CD14-positive monocyte (primary cell): ENCODE measurements at regions not wholly inside any gene's neighbourhood (a gene's known extent, or its start where the extent isn't known, plus 50 kb on each side); places are given as distances from the start of the nearest gene placed in this dataset.

ENCODE experiments used
- DNase-seq, 3 donors: peaks; one replicate each; pipeline ENCODE4 v3.0.0-alpha.2; 2011 to 2022
- H2AFZ ChIP-seq: 2 replicates; pipeline ENCODE4 v1.6.0; 2012; ENCODE audit warnings: mild to moderate bottlenecking, low read depth, low read length, inconsistent platforms; ENCODE audit not compliant: insufficient read depth, poor library complexity, severe bottlenecking
- H3K27ac ChIP-seq, 2 donors: 1 replicate in 1 of 2; 2 replicates in 1 of 2; pipeline ENCODE4 v1.5.1; 2012 to 2013; ENCODE audit warnings: low read length in 2 of 2, control low read depth in 1 of 2, inconsistent platforms in 1 of 2, low read depth in 1 of 2, mild to moderate bottlenecking in 1 of 2
- H3K27me3 ChIP-seq, 2 donors: one replicate each; pipeline versions ENCODE4 v1.6.0 to v1.6.1; 2011 to 2013; ENCODE audit warnings: low read length in 2 of 2; ENCODE audit not compliant: control insufficient read depth in 2 of 2, insufficient read depth in 2 of 2
- H3K36me3 ChIP-seq, 2 donors: replicated peaks in 1 of 2; 1 replicate in 1 of 2; 2 replicates in 1 of 2; pipeline versions ENCODE4 v1.5.1 to v1.6.1; 2012 to 2013; ENCODE audit warnings: low read length in 2 of 2, control low read depth in 1 of 2, inconsistent platforms in 1 of 2, mild to moderate bottlenecking in 1 of 2; ENCODE audit not compliant: insufficient read depth in 2 of 2, control insufficient read depth in 1 of 2
- H3K4me1 ChIP-seq, 2 donors: 1 replicate in 1 of 2; 2 replicates in 1 of 2; pipeline versions ENCODE4 v1.5.1 to v1.6.1; 2012 to 2013; ENCODE audit warnings: low read length in 2 of 2, control low read depth in 1 of 2, inconsistent platforms in 1 of 2, mild to moderate bottlenecking in 1 of 2, moderate library complexity in 1 of 2; ENCODE audit not compliant: insufficient read depth in 2 of 2, control insufficient read depth in 1 of 2
- H3K4me2 ChIP-seq: replicated peaks from 2 replicates; pipeline ENCODE3; 2012; ENCODE audit warnings: low read length, moderate library complexity, mild to moderate bottlenecking; ENCODE audit not compliant: poor library complexity, severe bottlenecking; ENCODE audit errors: extremely low read depth
- H3K4me3 ChIP-seq, 3 experiments: fragments of 200-600 bp in 1 of 3; sonication (generic) in 1 of 3; replicated peaks in 1 of 3; 1 replicate in 2 of 3; 2 replicates in 1 of 3; pipeline ENCODE4 v1.5.1; 2011 to 2013; ENCODE audit warnings: low read length in 3 of 3, mild to moderate bottlenecking in 3 of 3, control low read depth in 2 of 3, low read depth in 2 of 3, inconsistent platforms in 1 of 3, moderate library complexity in 1 of 3
- H3K79me2 ChIP-seq: 2 replicates; pipeline ENCODE4 v1.6.0; 2012; ENCODE audit warnings: mild to moderate bottlenecking, control low read depth, inconsistent platforms, low read length, moderate library complexity; ENCODE audit not compliant: insufficient read depth
- H3K9ac ChIP-seq: 2 replicates; pipeline ENCODE4 v1.6.0; 2017; ENCODE audit warnings: low read length, mild to moderate bottlenecking; ENCODE audit not compliant: insufficient read depth, poor library complexity, severe bottlenecking
- H3K9me3 ChIP-seq, 2 donors: replicated peaks in 1 of 2; 1 replicate in 1 of 2; 2 replicates in 1 of 2; pipeline versions ENCODE4 v1.5.1 to v1.6.1; 2012 to 2013; ENCODE audit warnings: low read length in 2 of 2, control low read depth in 1 of 2; ENCODE audit not compliant: control insufficient read depth in 1 of 2, insufficient read depth in 1 of 2
- H4K20me1 ChIP-seq: 2 replicates; pipeline ENCODE4 v1.6.0; 2012; ENCODE audit warnings: mild to moderate bottlenecking, low read length, control low read depth, moderate library complexity; ENCODE audit not compliant: insufficient read depth
- H3K27ac Mint-ChIP-seq, 7 donors: one replicate each; pipeline ENCODE4 v1.8.0; 2020; ENCODE audit warnings: mild to moderate bottlenecking in 7 of 7, mixed read lengths in 7 of 7, moderate library complexity in 6 of 7, inconsistent platforms in 2 of 7
- H3K27me3 Mint-ChIP-seq, 3 donors: one replicate each; pipeline ENCODE4 v1.8.0; 2021 to 2022; ENCODE audit warnings: low read depth in 3 of 3, mild to moderate bottlenecking in 3 of 3, mixed read lengths in 3 of 3, moderate library complexity in 3 of 3, inconsistent platforms in 1 of 3
- H3K36me3 Mint-ChIP-seq, 2 donors: one replicate each; pipeline ENCODE4 v1.8.0; 2020; ENCODE audit warnings: mixed read lengths in 2 of 2, inconsistent platforms in 1 of 2, mild to moderate bottlenecking in 1 of 2
- H3K4me1 Mint-ChIP-seq: one replicate; pipeline ENCODE4 v1.8.0; 2020; ENCODE audit warnings: mild to moderate bottlenecking, mixed read lengths
- H3K4me3 Mint-ChIP-seq, 2 donors: one replicate each; pipeline ENCODE4 v1.8.0; 2020; ENCODE audit warnings: mild to moderate bottlenecking in 2 of 2, mixed read lengths in 2 of 2, moderate library complexity in 1 of 2
- H3K9me3 Mint-ChIP-seq, 7 donors: one replicate each; pipeline ENCODE4 v1.8.0; 2020 to 2022; ENCODE audit warnings: mixed read lengths in 7 of 7, mild to moderate bottlenecking in 6 of 7, moderate library complexity in 6 of 7, inconsistent platforms in 2 of 7
- intact Hi-C, 2 donors: fragments of 100-400 bp; cut with micrococcal nuclease; formaldehyde crosslinking; loops; one replicate each; pipeline versions ENCODE4 v1.15.0 to v1.15.1; 2023
- TF ChIP-seq, protein P1 (sequence below): fragments of 200-600 bp; IDR thresholded peaks from one replicate; pipeline ENCODE4 v1.8.0; 2022; ENCODE audit warnings: antibody characterized with exemption, mild to moderate bottlenecking

GRCh38 chr3:84666468-84666867, 292.3 kb upstream of the CADM2 start:
- no peaks in the 10 kb centered on the region for H3K4me1 Mint-ChIP-seq
- H3K36me3 Mint-ChIP-seq: no peaks in the 10 kb centered on the region
- intact Hi-C loops: no loop called here
- no peaks in the 10 kb centered on the region for H3K4me1 ChIP-seq
- no peak for DNase-seq
- no peak overlapping the region for H3K4me2 ChIP-seq
- H3K4me3 Mint-ChIP-seq: no peak overlapping the region
- H2AFZ ChIP-seq: no peak overlapping the region
- peaks cover 0 to 2% (median 0%) of the 10 kb centered on the region in 3 donors for H3K27me3 Mint-ChIP-seq
- no peaks in the 10 kb centered on the region for H4K20me1 ChIP-seq
- no peak overlapping the region for H3K4me3 ChIP-seq
- H3K79me2 ChIP-seq: no peaks in the 10 kb centered on the region
- H3K9me3 Mint-ChIP-seq: peaks cover 0 to 4% (median 0%) of the 10 kb centered on the region in 7 donors
- no peak overlapping the region for H3K9ac ChIP-seq
- H3K9me3 ChIP-seq: no peaks in the 10 kb centered on the region
- no peak overlapping the region for H3K27ac ChIP-seq
- H3K36me3 ChIP-seq: no peaks in the 10 kb centered on the region
- TF ChIP-seq, protein P1, sequence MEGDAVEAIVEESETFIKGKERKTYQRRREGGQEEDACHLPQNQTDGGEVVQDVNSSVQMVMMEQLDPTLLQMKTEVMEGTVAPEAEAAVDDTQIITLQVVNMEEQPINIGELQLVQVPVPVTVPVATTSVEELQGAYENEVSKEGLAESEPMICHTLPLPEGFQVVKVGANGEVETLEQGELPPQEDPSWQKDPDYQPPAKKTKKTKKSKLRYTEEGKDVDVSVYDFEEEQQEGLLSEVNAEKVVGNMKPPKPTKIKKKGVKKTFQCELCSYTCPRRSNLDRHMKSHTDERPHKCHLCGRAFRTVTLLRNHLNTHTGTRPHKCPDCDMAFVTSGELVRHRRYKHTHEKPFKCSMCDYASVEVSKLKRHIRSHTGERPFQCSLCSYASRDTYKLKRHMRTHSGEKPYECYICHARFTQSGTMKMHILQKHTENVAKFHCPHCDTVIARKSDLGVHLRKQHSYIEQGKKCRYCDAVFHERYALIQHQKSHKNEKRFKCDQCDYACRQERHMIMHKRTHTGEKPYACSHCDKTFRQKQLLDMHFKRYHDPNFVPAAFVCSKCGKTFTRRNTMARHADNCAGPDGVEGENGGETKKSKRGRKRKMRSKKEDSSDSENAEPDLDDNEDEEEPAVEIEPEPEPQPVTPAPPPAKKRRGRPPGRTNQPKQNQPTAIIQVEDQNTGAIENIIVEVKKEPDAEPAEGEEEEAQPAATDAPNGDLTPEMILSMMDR: no peak
- no peak overlapping the region for H3K27ac Mint-ChIP-seq
- no peaks in the 10 kb centered on the region for H3K27me3 ChIP-seq

- Histone ChIP-seq H3K4me1 (no peaks in the 10 kb centered on the region), H3K4me3 (no peak overlapping the region), H2AFZ (no peak overlapping the region), H3K9me3 (no peaks in the 10 kb centered on the region), H4K20me1 (no peaks in the 10 kb centered on the region), H3K9ac (no peak overlapping the region), H3K27me3 (no peaks in the 10 kb centered on the region), H3K27ac (no peak overlapping the region), H3K79me2 (no peaks in the 10 kb centered on the region), H3K4me2 (no peak overlapping the region), H3K36me3 (no peaks in the 10 kb centered on the region)
- H3K27me3 Mint-ChIP-seq: peaks cover 1 to 4% (median 2%) of the 10 kb centered on the region in 3 donors
- H3K4me3 Mint-ChIP-seq: no peak overlapping the region
- TF ChIP-seq, protein P1: no peak
- intact Hi-C loops: no loop called here
- H3K4me1 Mint-ChIP-seq: no peaks in the 10 kb centered on the region
- peaks cover 0 to 5% (median 0%) of the 10 kb centered on the region in 7 donors for H3K9me3 Mint-ChIP-seq
- no peak for DNase-seq
- H3K27ac Mint-ChIP-seq: no peak overlapping the region
- no peaks in the 10 kb centered on the region for H3K36me3 Mint-ChIP-seq
Observed at GRCh38 chr3:84679211-84679610, 279.6 kb upstream of the CADM2 start.
